GM21717 (cell line): ENCODE measurements at regions not wholly inside any gene's neighbourhood (a gene's known extent, or its start where the extent isn't known, plus 50 kb on each side); places are given as distances from the start of the nearest gene placed in this dataset.
"Not testable (repeated sequence)": the region's sequence is repeated elsewhere in the genome, so short reads cannot be mapped to it uniquely, and the experiment has no call there.

Experiments
- ATAC-seq: cut with Tn5 transposase; IDR thresholded peaks from one replicate; pipeline ENCODE4 v1.9.1; 2021; ENCODE audit warnings: mild to moderate bottlenecking, moderate library complexity; ENCODE audit not compliant: unreplicated experiment

GRCh38 chr13:74273581-74273980, 139.4 kb upstream of the KLF12 start:
- ATAC-seq: no peak

DNA sequence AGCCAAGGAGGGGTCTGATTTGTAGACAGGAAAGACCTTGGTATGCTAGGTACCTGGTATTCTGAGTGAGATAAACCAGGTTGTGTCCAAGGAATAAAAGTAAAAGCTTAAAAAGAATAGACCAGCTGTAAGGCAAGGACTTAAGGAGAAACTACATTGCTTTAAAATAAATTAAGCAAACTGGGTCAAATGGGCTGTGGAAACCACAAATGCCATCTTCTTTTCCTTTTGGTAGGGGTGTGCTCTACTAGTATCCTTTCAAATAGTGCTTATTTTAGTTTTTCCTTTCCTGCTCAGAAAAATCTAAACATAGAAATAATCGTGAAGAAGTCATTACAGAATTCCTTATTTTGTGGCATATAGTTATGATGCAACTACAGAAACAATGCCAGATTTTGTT, 138.6 kb upstream of the KLF12 start:
- ATAC-seq: no peak

DNA sequence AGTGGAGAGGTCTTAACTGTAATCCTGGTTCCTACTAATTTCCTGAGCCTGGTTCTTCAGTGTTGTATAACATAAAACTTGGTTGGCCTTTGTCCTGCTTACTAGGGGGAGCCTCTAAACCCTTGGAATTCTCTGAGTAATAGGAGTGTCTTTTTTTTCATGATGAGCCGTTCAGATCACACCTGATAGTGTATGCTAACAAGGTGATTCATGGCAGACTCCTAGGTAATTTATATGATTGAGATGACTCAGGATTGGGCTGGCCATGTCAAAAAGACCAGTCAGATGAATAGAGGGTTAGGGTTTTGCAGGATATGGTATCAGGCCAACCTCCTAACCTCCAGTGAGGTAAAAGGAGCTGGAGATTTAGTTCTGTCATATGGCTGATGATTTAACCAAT, 135.8 kb upstream of the KLF12 start:
- no peak for ATAC-seq

DNA sequence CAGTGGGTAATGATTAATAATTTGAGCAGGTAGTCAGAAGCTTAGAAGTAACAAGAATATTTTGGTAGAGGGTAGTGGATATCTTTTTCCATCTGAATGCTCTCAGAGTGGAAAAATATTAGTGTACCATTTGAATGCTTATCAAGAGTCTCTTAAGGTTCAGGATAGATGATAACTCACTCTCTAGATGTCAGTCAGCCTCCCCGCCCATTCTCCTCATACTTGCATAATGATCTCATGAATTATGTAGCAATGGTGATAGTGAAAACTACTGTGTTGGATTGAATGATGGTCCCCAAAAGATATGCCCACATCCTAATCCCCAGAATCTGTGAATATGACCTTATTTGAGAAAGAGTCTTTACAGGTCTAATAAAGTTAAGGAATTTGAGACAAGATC, 132.7 kb upstream of the KLF12 start:
- ATAC-seq: no peak

GRCh38 chr13:74266309-74266708, 132.1 kb upstream of the KLF12 start:
- no peak for ATAC-seq

DNA sequence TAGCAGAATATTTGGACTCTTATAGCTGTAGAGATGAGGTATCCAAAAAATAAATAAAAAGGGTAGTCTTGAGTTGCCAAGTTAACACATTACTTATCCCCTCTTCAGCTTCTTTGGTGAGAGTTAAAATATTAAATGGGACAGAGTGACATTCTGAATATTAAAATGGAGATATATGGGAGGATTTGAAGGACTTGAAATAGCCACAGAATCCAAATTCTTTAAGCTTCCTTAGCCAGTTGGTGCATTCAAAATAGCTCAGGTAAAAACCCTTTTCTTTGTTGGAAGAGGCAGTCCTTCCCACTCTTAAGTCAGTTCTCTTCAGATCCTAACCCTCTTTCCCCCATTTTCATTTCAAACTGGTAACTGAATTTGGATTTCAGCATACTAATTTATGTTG, 130.1 kb upstream of the KLF12 start:
- ATAC-seq: no peak

- not testable (repeated sequence) for ATAC-seq
Measured at GRCh38 chr13:74260420-74260819, 126.2 kb upstream of the KLF12 start.

DNA sequence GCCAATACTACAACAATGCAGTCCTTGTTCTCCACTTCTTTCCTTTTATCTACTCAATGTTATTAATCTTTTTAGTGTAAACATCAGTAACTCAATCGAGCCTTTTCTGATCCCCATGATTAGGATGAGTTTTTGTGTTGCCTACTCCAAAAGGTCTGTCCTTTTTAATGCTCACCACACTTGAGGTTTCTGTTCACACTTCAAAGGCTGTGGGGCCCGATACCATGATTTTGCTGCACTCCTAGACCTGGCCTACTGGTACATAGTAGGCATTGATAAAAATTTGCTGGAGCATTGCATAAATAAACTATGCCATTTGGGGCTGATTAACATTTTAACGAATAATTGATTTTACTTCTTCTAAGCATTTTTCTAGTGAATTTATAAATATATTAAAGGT, 125.4 kb upstream of the KLF12 start:
- no peak for ATAC-seq

- ATAC-seq: no peak
Measured at GRCh38 chr13:74258961-74259360, 124.8 kb upstream of the KLF12 start.

DNA sequence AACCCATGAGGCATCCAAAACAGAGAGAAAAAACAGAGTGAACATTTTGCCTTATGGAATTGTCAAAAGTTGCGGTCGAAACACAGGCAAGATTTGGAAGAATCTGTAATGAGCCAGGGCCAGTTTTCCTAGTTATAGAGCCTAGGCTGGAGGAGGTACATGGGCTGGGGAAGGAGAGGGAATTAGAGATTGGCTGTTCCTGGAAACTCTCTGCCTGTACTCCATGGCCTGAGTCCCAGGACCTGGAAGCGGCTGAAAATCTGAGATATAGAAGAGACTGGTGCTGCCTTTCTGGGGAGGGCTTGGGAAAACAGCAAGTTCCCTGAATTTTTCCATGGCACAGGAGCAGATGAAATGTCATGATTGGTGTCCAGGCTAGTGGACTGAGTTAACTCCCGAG, 122.8 kb upstream of the KLF12 start:
- no peak for ATAC-seq

GRCh38 chr13:74253161-74253560, 119.0 kb upstream of the KLF12 start:
- no peak for ATAC-seq

DNA sequence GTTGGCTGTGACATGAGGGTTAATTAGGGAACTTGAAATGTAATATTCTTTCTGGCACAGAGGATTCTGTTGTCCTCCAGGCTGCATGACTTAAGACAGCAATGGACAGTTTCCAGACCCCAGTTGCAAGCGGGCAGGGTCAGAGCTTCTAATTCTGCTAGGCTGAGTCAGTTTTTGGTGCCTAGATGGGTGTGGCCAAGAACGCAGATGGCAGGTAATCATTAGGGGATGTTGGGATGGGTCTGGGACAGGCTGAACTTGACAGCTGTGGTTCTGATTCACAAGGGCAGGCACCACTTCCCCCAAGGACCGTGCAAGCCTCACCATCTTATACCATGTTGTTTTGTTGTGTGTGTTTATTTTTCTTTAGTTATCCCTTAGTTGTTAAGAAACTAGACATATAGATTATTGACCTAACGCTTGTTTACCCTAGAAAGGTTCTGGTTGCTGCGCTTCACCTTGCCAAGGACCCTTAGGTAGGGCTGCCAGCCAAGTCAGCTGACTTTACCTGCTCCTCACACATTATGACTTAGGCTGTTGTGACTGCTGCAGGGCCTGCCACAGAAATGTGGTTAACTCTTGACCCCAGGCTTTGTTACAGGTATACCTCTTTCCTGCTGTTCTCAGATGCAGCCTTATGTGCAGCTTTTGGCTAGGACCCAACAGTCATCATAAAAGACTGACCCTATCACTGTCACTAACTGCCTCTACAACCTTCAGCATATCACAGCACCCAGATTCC, 117.7 kb upstream of the KLF12 start:
- no peak for ATAC-seq

- no peak for ATAC-seq
Measured at GRCh38 chr13:74250738-74251190, 116.6 kb upstream of the KLF12 start.

DNA sequence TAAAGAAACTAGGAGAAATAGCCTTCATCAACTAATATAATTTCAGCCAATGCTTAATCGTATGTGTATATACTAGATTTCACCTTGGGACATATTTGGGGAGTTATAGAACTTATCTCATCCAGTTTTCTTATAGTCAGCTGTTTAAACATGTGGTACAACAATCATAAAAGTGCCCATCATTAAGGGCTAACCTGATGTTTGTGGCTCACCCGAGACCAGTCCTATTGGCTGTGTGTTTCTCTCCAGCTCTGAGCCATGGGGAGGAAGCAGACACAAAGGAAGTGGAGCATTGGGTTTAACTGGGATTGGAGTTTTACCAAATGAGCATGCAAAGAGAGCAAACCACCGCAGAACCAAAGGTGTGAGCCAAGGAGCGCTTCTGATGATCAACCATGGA, 114.3 kb upstream of the KLF12 start:
- no peak for ATAC-seq

GRCh38 chr13:74246487-74246886, 112.3 kb upstream of the KLF12 start:
- no peak for ATAC-seq

GRCh38 chr13:74243637-74244526, 109.7 kb upstream of the KLF12 start:
- ATAC-seq: no peak

DNA sequence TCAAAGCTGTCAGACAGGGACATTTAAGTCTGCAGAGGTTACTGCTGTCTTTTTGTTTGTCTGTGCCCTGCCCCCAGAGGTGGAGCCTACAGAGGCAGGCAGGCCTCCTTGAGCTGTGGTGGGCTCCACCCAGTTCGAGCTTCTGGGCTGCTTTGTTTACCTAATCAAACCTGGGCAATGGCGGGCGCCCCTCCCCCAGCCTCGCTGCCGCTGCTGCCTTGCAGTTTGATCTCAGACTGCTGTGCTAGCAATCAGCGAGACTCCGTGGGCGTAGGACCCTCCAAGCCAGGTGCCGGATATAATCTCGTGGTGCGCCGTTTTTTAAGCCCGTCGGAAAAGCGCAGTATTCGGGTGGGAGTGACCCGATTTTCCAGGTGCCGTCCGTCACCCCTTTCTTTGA, 107.1 kb upstream of the KLF12 start:
- not testable (repeated sequence) for ATAC-seq

DNA sequence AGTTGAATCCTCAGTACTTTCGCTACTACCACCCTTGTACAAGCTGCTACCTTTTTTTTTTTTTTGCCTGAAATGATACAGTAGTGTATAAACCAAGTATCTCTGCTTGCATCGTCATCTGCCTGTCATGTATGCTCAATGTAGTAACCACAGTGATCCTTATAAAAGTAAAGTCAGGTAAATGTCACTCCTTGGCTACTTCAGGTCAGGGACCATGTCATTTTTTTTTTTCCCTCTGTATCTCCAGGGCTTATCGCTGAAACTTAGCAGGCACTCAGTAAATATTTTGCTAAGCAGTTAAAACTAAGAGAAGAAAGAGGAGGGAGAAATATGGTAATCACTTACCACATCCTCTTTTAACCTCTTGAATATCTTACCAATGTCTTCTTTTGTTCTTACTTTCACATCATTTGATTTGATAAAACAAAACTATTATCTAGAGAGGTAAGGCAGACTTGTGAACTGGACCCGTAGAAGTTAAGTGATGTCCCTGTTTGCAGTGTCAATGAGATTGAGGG, 96.8 kb upstream of the KLF12 start:
- ATAC-seq: no peak

GRCh38 chr13:74229242-74229641, 95.0 kb upstream of the KLF12 start:
- no peak for ATAC-seq

- no peak for ATAC-seq
Measured at GRCh38 chr13:74227476-74228158, 93.4 kb upstream of the KLF12 start.

- no peak for ATAC-seq
Measured at GRCh38 chr13:74226791-74227475, 92.7 kb upstream of the KLF12 start.
